HCT116 (cell line): ENCODE measurements at regions not wholly inside any gene's neighbourhood (a gene's known extent, or its start where the extent isn't known, plus 50 kb on each side); places are given as distances from the start of the nearest gene placed in this dataset.

Experiments
- EZH2phosphoT487 ChIP-seq: fragments of 200-600 bp; IDR thresholded peaks from 2 replicates; pipeline ENCODE4 v1.6.1; 2018; ENCODE audit warnings: antibody characterized with exemption, borderline replicate concordance
- POLR2A ChIP-seq: IDR thresholded peaks from 2 replicates; pipeline ENCODE4 v1.7.0; 2011; ENCODE audit warnings: borderline replicate concordance; ENCODE audit not compliant: insufficient read depth, insufficient read length; ENCODE audit errors: extremely low read depth
- POLR2AphosphoS5 ChIP-seq: IDR thresholded peaks from 2 replicates; pipeline ENCODE4 v1.6.1; 2011; ENCODE audit warnings: mild to moderate bottlenecking, low read depth, low read length, moderate library complexity
- RAD21 ChIP-seq: IDR thresholded peaks from 2 replicates; pipeline ENCODE4 v1.6.1; 2012; ENCODE audit warnings: low read depth, mild to moderate bottlenecking
- SP1 ChIP-seq: IDR thresholded peaks from 2 replicates; pipeline ENCODE4 v1.6.1; 2012; ENCODE audit warnings: low read depth
- SRF ChIP-seq: IDR thresholded peaks from 2 replicates; pipeline ENCODE4 v1.6.1; 2012; ENCODE audit warnings: low read depth
- YY1 ChIP-seq: IDR thresholded peaks from 2 replicates; pipeline ENCODE4 v1.6.1; 2011; ENCODE audit warnings: low read length, low read depth, moderate library complexity, mild to moderate bottlenecking; ENCODE audit not compliant: insufficient replicate concordance; ENCODE audit errors: extremely low read depth
- ZFX ChIP-seq: fragments of 450-650 bp; IDR thresholded peaks from 2 replicates; pipeline ENCODE4 v1.6.1; 2017
- TF ChIP-seq, protein P1 (sequence below), 3 experiments: fragments of 200-600 bp in 1 of 3; sonication (generic) in 1 of 3; IDR thresholded peaks in 2 of 3; conservative IDR thresholded peaks in 1 of 3; 2 replicates each; pipeline ENCODE4 v1.5.1; 2012 to 2017; ENCODE audit warnings: low read depth in 2 of 3, low read length in 2 of 3, antibody characterized with exemption in 1 of 3, borderline replicate concordance in 1 of 3, control low read depth in 1 of 3, mild to moderate bottlenecking in 1 of 3, mixed read lengths in 1 of 3, mixed run types in 1 of 3, moderate library complexity in 1 of 3; ENCODE audit not compliant: insufficient read depth in 1 of 3
- TF ChIP-seq, protein P2 (sequence below): IDR thresholded peaks from 2 replicates; pipeline ENCODE4 v1.6.1; 2012; ENCODE audit warnings: low read depth
- TF ChIP-seq, protein P3 (sequence below): IDR thresholded peaks from 2 replicates; pipeline ENCODE4 v1.6.1; 2012
- TF ChIP-seq, protein P4 (sequence below): IDR thresholded peaks from 2 replicates; pipeline ENCODE4 v1.6.1; 2012

DNA sequence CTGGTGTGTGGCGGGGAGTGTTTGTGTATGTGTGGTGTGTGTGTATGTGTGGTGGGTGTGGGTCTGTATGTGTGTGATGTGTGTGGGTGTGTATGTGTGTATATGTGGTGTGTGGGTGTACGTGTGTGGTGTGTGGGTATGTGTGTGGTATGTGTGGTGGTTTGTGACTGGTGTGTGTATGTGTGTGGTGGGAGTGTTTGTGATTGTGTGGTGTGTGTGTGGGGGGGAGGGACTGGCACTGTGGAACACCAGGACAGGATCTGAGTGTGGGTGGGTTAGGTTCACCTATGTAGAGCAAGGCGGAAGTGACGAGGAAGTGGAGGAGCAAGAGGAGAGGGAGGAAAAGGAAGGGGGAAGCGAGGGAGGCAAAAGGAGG is 510.8 kb downstream of the SHQ1 start:
- no peak for TF ChIP-seq YY1
- TF ChIP-seq, protein P1, sequence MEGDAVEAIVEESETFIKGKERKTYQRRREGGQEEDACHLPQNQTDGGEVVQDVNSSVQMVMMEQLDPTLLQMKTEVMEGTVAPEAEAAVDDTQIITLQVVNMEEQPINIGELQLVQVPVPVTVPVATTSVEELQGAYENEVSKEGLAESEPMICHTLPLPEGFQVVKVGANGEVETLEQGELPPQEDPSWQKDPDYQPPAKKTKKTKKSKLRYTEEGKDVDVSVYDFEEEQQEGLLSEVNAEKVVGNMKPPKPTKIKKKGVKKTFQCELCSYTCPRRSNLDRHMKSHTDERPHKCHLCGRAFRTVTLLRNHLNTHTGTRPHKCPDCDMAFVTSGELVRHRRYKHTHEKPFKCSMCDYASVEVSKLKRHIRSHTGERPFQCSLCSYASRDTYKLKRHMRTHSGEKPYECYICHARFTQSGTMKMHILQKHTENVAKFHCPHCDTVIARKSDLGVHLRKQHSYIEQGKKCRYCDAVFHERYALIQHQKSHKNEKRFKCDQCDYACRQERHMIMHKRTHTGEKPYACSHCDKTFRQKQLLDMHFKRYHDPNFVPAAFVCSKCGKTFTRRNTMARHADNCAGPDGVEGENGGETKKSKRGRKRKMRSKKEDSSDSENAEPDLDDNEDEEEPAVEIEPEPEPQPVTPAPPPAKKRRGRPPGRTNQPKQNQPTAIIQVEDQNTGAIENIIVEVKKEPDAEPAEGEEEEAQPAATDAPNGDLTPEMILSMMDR (IDR thresholded peaks at IDR 0.05 in 2 of 3, conservative IDR thresholded peaks at IDR 0.05 in 1 of 3; ENCODE audit: borderline replicate concordance in 1 of 3, insufficient read depth in 1 of 3, low read depth in 2 of 3, low read length in 2 of 3): no peak
- no peak for TF ChIP-seq POLR2A
- no peak for TF ChIP-seq ZFX
- no peak for TF ChIP-seq POLR2AphosphoS5
- TF ChIP-seq, protein P2, sequence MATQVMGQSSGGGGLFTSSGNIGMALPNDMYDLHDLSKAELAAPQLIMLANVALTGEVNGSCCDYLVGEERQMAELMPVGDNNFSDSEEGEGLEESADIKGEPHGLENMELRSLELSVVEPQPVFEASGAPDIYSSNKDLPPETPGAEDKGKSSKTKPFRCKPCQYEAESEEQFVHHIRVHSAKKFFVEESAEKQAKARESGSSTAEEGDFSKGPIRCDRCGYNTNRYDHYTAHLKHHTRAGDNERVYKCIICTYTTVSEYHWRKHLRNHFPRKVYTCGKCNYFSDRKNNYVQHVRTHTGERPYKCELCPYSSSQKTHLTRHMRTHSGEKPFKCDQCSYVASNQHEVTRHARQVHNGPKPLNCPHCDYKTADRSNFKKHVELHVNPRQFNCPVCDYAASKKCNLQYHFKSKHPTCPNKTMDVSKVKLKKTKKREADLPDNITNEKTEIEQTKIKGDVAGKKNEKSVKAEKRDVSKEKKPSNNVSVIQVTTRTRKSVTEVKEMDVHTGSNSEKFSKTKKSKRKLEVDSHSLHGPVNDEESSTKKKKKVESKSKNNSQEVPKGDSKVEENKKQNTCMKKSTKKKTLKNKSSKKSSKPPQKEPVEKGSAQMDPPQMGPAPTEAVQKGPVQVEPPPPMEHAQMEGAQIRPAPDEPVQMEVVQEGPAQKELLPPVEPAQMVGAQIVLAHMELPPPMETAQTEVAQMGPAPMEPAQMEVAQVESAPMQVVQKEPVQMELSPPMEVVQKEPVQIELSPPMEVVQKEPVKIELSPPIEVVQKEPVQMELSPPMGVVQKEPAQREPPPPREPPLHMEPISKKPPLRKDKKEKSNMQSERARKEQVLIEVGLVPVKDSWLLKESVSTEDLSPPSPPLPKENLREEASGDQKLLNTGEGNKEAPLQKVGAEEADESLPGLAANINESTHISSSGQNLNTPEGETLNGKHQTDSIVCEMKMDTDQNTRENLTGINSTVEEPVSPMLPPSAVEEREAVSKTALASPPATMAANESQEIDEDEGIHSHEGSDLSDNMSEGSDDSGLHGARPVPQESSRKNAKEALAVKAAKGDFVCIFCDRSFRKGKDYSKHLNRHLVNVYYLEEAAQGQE: no peak
- TF ChIP-seq SP1: no peak
- TF ChIP-seq, protein P3, sequence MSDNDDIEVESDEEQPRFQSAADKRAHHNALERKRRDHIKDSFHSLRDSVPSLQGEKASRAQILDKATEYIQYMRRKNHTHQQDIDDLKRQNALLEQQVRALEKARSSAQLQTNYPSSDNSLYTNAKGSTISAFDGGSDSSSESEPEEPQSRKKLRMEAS: no peak
- no peak for TF ChIP-seq SRF
- TF ChIP-seq, protein P4, sequence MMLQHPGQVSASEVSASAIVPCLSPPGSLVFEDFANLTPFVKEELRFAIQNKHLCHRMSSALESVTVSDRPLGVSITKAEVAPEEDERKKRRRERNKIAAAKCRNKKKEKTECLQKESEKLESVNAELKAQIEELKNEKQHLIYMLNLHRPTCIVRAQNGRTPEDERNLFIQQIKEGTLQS: no peak
- TF ChIP-seq RAD21: no peak
- no peak for TF ChIP-seq EZH2phosphoT487
